HTR-8/SVneo (cell line): ENCODE measurements at regions not wholly inside any gene's neighbourhood (a gene's known extent, or its start where the extent isn't known, plus 50 kb on each side); places are given as distances from the start of the nearest gene placed in this dataset.
"Not testable (repeated sequence)": the region's sequence is repeated elsewhere in the genome, so short reads cannot be mapped to it uniquely, and the experiment has no call there.

Source experiments
- DNase-seq: peaks from one replicate; pipeline ENCODE4 v3.0.0; 2011; ENCODE audit warnings: low spot score, mixed read lengths; ENCODE audit not compliant: insufficient read length
- FAIRE-seq: peaks from 2 replicates; lab custom pipeline; 2011; peaks lifted over from hg19 to GRCh38; lab: Jason Lieb, UNC

DNA sequence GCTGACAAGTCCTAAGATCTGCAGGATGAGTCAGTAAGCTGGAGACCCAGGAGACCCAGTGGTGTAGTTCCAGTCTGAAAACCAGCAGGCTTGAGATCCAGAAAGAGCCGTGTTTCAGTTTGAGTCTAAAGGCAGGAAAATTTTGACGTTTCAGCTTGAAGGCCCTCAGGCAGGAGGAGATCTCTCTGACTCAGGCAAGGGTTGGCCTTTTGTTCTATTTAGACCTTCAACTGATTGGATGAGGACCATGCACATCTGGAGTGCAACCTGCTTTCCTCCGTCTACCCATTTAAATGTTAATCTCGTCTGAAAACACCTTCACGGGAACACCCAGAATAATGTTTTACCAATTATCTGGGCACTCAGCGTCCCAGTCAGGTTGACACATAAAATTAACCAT, 69.5 kb downstream of the NPIPA7 start:
- FAIRE-seq, DNase-seq: not testable (repeated sequence)

DNA sequence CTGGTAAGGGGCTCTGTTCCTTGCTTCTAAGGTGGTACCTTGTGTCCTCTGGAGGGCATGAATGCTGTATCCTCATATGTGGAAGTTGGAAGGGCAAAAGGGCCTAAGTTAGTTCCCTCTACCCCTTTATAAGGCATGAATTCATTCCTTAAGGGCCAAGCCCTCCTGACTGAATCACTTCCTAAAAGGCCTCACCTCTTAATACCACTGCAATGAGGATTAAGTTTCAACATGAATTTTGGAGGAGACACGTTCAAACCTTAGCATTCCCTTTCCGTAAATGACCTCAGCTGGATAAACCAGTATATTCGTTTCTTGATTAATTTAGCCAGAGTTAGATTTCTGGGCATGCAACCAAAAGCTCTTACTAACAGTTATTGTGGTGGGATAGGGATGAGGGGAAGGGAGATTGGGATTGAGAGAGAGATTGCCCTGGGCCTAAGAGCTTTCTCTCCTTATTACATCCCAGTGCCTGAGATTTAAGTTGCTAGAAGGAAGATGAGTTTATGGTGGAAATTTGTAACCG, 70.8 kb downstream of the NPIPA7 start:
- not testable (repeated sequence) for DNase-seq, FAIRE-seq

DNA sequence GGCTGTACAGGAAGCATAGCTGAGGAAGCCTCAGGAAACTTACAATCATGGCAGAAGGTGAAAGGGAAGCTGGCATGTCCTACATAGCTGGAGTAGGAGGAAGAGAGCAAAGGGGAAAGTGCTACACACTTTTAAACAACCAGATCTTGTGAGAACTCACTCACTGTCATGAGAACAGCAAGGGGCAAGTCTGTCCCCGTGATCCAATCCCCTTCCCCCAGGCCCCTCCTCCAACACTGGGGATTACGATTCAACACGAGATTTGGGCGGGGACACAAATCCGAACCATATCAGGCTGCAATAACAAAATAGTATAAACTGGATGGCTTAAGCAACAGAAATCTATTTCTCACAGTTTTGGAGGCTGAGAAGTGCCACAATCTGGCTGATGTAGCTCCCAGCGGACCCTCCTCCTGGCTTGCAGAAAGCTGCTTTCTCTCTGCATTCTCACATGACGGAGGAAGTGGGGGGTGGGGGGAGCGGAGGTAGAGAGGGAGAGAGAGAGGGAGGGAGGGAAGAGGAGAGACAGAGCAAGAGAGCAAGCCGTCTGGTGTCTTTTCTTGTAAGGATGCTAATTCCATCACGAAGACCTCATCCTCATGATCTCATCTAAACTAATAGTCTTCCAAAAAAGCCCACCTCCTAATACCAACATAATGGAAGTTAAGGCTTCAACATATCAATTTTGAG, 72.9 kb downstream of the NPIPA7 start:
- not testable (repeated sequence) for FAIRE-seq, DNase-seq

DNA sequence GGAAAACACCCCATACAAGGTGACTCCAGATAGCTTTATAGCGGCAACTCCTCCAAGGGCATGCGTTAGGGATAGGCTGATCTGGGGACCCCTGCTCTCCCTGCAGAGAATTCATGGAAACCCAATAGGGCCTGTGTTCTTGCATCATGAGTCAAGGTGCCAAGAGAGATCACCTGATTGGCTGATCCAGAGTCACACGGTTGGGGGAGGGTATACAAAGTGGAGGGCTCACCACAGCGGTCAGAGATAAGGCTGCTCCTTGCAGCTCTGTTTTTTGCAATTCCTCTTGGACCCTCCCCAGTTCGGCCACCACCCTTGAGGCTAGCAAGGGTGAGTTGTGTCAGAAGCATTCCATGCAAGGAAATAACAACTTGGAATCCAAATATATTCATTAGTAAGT, 79.6 kb downstream of the NPIPA7 start:
- DNase-seq, FAIRE-seq: not testable (repeated sequence)

DNA sequence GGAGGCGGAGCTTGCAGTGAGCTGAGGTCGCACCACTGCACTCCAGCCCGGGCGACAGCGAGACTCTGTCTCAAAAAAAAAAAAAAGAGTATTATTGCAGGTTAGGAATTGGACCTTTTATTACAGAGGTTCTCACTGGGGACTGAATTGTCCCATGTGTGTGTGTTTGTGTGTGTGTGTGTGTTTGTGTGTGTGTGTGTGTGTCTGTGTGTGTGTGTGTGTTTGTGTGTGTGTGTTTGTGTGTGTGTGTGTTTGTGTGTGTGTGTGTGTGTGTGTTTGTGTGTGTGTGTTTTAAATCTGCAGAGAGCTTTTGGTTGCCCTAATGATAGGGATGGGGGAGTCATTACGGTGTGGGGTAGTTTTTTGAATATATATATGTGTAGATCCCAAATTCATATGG, 84.9 kb downstream of the NPIPA7 start:
- FAIRE-seq, DNase-seq: not testable (repeated sequence)

DNA sequence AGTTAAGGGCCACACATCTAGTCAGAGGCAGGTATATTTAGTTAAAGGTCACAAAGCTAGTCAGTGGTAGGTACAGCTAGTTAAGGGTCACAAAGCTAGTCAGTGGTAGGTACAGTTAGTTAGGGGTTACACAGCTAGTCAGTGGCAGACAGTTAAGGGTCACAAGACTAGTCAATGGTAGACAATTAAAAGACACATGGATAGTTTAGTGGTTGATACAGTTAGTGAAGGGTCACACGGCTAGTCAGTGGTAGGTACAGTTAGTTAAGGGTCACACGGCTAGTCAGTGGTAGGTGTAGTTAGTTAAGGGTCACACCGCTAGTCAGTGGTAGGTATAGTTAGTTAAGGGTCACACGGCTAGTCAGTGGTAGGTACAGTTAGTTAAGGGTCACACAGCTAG, 110.0 kb downstream of the NPIPA7 start:
- DNase-seq, FAIRE-seq: not testable (repeated sequence)

DNA sequence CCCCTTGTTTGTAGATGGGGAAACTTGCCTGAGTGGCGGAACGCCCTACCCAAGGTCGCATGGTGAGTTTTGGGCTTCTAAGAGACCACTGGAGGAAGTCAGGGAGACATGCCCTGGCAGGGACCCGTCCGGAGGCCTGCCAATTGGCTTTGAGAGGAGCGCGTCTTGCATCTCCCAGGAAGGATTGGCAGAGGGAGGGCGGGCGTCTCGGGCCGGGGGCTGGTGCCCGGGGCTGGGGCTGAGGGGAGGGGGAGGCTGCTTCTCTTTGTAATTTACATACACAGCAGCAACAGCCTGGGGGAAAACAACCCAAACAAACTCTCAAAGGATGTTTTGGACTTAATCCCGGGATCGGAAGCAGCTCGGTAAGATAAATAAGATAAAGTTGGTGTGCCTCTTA, 110.5 kb downstream of the NPIPA7 start:
- not testable (repeated sequence) for DNase-seq, FAIRE-seq

DNA sequence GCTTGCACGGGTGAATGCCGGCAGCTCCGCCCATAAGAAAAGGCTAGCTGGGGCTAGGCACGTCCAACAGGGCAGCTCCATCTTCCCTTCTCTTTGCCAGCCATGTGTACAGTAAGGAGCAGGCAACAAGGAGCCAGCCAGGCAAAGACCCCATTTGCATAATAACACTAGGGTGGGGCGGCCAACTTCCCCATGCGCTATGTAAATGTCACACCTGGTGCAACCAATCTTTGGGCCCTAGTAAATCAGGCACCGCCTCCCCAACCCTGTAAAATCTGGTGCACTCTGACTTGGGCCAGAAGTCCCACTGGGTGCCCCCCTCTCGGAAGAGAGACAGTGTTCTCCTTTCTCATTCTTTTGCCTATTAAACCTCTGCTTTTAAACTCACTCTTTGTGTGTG, 115.2 kb downstream of the NPIPA7 start:
- DNase-seq: not testable (repeated sequence)

DNA sequence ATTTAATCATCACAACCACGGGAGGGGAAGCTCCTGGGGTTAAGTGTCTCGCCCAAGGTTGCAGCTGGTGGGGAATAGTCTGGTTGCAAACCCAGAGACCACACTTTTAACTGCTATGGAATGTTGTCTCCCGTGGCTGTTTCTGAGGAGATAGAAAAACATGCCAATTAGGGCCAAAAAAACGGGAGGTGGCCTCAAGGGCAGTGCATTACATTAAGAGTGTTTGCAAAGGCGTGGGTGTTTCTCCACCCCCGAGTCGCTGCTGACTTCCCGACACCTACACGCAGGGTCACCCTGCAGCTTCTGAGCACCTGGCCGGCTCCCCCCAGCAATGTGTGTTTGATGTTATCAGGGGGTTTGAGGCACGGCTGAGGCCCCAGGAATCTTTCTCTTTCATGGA, 116.1 kb downstream of the NPIPA7 start:
- not testable (repeated sequence) for DNase-seq, FAIRE-seq

More for the DNA sequence above, 115.2 kb downstream of the NPIPA7 start:
- FAIRE-seq: not testable (repeated sequence)

DNA sequence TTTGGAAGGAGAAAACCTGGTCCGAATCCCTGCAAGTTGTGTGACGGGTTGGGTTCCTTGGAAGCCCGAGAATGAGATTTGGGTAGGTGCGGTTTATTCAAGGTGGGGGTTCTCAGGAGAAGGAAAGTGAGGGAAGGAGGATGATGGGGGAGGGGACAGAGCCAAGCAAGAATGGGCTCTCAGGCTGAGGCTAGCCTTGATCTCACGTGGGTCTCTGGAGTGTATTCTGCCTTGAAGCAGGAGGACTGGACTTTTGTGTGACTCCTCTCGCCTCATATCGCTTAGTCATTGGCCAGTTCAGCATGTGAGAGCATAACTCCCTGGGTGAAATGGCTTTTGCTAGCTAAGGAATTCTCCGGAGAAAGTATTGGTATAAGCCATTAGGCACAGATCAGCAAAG, 120.9 kb downstream of the NPIPA7 start:
- not testable (repeated sequence) for DNase-seq, FAIRE-seq

DNA sequence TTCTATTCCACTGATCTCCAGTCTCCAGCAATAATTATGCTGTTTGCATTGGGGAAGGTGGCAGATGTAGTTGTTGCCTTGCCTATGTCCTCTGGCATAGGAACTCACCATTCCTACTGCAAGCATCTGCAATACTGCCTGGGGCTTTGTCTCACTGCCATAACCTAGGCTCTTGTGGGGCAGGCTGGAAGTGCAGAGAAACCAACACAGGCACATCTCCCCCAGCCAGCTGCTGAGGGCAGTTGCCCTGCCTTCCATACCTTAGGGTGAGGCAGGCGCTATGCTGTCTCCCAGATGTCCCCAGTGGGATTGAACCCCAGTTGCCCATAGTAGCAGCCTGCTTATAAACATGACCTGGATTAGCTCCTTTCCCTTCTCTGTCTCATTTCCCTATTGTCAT, 128.1 kb downstream of the NPIPA7 start:
- FAIRE-seq, DNase-seq: not testable (repeated sequence)

DNA sequence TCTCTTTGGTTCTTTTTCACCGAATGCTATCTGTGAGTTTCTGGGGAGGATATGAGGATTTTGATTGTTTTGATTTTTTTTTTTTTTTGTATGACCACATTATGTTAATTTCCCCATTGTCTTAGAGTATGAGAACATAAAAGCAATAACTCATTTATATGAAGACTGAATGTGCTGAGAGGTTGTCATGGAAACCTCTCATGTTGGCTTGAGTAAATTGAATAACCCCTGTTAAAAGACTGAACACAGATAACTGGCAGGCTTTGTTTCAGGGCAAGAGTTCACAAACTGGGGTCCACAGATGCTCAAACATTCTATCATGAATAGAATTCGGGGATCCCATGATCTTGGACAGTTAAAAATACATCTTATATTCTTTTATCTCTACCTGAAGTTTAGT, 129.4 kb downstream of the NPIPA7 start:
- DNase-seq, FAIRE-seq: not testable (repeated sequence)

DNA sequence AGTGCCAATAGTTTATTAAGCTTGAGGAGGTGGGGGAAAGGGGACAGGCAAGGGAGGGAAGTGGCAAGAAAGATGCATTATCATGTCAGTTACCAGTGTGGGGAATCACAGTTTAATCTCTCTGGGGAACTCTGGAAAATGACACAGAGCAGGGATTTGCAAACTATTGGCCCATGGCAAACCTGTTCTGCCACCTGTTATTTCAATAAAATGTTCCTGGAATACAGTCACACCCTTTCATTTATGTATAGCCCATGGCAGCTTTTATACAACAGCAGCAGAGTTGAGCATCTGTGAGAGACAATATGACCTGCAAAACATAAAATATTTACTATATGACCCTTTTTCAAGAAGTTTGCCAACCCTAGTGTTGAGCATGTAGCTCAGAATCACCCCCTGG, 140.5 kb downstream of the NPIPA7 start:
- not testable (repeated sequence) for DNase-seq, FAIRE-seq

DNA sequence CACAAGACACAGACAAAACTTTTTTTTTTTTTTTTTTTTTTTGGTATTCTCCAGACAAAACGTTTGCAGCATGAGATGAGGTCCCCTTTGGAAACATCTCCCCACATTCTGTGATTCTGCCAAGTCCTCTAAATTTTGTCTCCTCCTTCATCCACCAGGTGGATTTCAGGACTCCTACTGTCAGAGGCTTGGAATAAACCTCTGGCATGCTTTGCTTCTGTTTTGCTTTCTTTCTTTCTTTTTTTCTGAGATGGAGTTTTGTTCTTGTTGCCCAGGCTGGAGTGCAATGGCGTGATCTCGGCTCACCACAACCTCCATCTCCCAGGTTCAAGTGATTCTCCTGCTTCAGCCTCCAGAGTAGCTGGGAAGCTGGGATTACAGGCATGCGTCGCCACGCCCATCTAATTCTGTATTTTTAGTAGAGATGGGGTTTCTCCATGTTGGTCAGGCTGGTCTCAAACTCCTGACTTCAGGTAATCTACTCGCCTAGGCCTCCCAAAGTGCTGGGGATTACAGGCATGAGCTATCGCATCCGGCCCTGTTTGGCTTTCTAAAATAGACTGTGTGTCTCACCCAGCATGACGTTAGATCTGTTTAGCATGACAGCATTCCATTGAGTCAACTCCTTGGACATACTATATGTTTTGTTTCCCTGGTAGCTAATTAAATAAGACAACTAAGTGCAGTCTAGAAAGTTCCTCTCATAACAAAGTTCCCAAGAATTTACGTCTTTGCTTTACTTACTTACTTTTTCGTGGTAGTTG, 142.5 kb downstream of the NPIPA7 start:
- FAIRE-seq, DNase-seq: not testable (repeated sequence)

DNA sequence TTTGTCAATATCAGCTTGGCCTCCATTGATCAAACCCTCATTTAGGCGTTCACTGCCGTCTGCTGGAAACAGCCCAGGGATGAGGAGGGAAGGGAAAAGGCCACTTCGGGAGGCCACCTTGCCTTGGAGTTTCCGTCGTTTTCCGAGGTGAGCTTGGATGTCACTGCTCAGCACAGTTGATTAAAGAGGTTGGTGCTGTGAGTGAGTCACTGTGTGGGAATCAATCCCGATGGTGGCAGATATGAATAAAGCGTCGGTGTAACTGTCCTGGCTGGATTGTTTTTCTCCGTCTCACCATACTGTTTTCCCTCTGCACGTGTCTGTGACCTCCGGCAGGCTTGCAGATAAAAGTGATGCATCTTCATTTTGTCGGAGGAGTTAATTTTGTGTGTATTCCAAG, 148.1 kb downstream of the NPIPA7 start:
- not testable (repeated sequence) for DNase-seq, FAIRE-seq

DNA sequence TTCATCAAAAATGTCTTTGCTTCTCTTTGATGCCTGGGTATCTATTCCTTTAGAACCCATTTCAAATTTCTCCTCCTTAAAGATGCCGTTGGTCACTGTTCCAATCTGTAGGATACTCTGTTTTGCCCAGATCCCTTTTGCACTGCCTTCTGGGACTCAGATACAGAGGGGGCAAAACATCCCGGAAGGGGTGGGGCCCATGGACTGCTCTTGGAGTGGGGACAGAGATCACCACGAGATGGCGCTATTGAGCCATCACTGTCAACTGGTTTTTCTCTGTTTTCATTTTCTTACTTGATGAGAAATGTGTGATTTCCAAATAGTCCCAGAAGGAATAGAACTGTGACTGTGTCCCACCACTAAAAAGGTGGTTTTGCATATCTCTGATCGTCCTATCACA, 151.8 kb downstream of the NPIPA7 start:
- not testable (repeated sequence) for DNase-seq, FAIRE-seq

DNA sequence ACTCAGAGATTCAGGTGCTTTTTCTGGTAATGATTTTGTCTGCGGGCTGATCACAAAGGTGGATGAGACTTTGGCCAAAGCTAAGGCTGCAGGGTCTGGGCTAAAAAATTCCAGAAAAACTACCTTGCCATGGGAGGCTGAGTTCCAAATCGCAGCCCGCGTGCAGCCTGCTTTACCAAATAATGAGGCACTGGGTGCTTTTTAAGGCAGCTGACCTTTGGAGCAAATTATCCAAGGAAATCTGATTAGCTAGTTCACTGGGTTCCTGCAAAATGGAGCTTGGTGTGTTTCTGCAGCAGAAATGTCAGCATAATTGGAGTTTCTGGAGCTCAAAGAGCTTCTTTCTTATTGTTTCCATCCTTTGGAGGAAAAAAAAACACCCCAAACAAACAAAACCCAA, 156.6 kb downstream of the NPIPA7 start:
- not testable (repeated sequence) for DNase-seq, FAIRE-seq

DNA sequence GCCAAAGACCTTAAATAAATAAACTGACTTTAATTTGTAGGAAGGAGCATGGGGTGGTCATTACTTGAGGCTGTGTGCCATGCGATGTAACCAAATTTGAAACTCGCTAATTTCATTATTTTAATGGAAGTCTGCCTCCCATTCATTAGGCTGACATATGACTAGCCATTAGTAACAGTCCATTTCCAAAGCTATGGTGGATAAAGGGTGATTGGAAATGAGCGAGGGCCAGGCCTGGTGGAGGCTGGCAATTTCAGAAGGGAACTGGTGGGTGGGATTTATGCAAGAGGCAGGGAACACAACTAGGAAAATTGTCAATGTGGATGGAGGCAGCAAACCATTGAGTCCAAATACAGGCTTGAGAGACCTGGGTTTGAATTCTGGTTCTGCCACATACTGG, 157.2 kb downstream of the NPIPA7 start:
- DNase-seq, FAIRE-seq: not testable (repeated sequence)

DNA sequence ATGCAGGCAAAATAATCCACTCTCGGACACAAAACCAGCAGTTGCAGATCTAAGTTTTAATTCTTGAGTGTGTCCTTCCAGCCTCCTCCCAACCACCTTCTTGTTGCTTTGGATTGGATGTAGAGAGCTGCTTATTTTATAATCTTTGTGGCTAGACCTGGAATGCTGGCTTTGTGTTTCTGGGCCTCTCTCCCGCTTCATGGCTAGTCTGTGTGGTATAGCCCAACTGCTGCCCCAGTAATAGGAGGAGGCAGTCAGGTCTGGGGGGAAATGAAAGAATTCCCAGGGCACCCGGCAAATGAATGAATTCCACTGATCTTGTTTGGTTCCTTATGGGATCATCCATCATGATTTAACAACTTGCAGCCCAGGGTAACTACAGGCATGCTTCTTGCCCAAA, 170.8 kb downstream of the NPIPA7 start:
- DNase-seq, FAIRE-seq: not testable (repeated sequence)

DNA sequence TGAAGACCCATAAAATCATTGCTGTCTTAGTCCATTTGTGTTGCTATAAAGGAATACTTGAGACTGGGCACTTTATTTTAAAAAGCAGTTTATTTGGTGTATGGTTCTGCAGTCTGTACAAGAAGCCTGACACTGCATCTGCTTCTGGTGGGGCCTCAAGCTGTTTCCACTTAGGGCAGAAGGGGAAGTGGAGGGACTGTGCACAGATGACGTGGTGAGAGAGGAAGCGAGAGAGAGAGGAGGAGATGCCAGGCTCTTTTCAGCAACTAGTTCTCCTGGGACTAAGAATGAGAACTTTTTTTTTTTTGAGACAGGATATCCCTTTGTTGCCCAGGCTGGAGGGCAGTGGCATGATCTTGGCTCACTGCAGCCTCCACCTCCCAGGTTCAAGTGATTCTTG, 171.9 kb downstream of the NPIPA7 start:
- DNase-seq, FAIRE-seq: not testable (repeated sequence)
